MCF 10A (cell line): ENCODE measurements at regions not wholly inside any gene's neighbourhood (a gene's known extent, or its start where the extent isn't known, plus 50 kb on each side); places are given as distances from the start of the nearest gene placed in this dataset.

Experiments
- BruUV-seq: library from RNA; stranded (reverse); fragments of 400-500 nt; replicated peaks from 2 replicates; lab custom pipeline; 2021; lab: Mats Ljungman, UMichigan
- CTCF ChIA-PET: fragments of 300-600 bp; sonication (Branson Sonifier 250); formaldehyde crosslinking; extraction: SDS; loops from one replicate; lab custom pipeline; 2021; ENCODE audit warnings: antibody characterized with exemption, inconsistent platforms; lab: Yijun Ruan, JAX
- POLR2A ChIA-PET: fragments of 300-600, 350-650 bp; sonication (Branson Sonifier 250); formaldehyde crosslinking; extraction: SDS; loops from one replicate; lab custom pipeline; 2020; ENCODE audit warnings: antibody characterized with exemption, inconsistent platforms; lab: Yijun Ruan, JAX
- DNase-seq: peaks from one replicate; pipeline ENCODE4 v3.0.0-alpha.2; 2018; ENCODE audit not compliant: unreplicated experiment
- H3K27ac Mint-ChIP-seq: one replicate; pipeline ENCODE4 v1.8.0; 2022; ENCODE audit warnings: mild to moderate bottlenecking, low read depth, mixed read lengths; ENCODE audit not compliant: unreplicated experiment
- H3K27me3 Mint-ChIP-seq: one replicate; pipeline ENCODE4 v1.8.0; 2022; ENCODE audit warnings: mixed read lengths; ENCODE audit not compliant: insufficient read depth, unreplicated experiment
- H3K36me3 Mint-ChIP-seq: one replicate; pipeline ENCODE4 v1.8.0; 2022; ENCODE audit warnings: mild to moderate bottlenecking, moderate library complexity, mixed read lengths; ENCODE audit not compliant: insufficient read depth, unreplicated experiment
- H3K4me1 Mint-ChIP-seq: one replicate; pipeline ENCODE4 v1.8.0; 2022; ENCODE audit warnings: mixed read lengths; ENCODE audit not compliant: insufficient read depth, unreplicated experiment
- H3K4me3 Mint-ChIP-seq: one replicate; pipeline ENCODE4 v1.8.0; 2022; ENCODE audit warnings: mild to moderate bottlenecking, moderate library complexity, mixed read lengths; ENCODE audit not compliant: unreplicated experiment
- H3K9me3 Mint-ChIP-seq: one replicate; pipeline ENCODE4 v1.8.0; 2022; ENCODE audit warnings: mixed read lengths; ENCODE audit not compliant: unreplicated experiment
- CTCF ChIP-seq: fragments of 200-600 bp; IDR thresholded peaks from one replicate; pipeline ENCODE4 v1.8.0; 2022; ENCODE audit warnings: antibody characterized with exemption, mild to moderate bottlenecking; ENCODE audit not compliant: unreplicated experiment
- intact Hi-C: fragments of 100-400 bp; cut with micrococcal nuclease; formaldehyde crosslinking; loops from 2 replicates; pipeline ENCODE4 v1.14.1; 2022

- intact Hi-C loops: no loop called here
- Mint-ChIP-seq H3K4me1 (no peaks in the 10 kb centered on the region), H3K36me3 (no peaks in the 10 kb centered on the region), H3K4me3 (no peak overlapping the region), H3K27ac (no peak overlapping the region), H3K9me3 (no peaks in the 10 kb centered on the region), H3K27me3 (no peaks in the 10 kb centered on the region)
- no TSS peak for BruUV-seq
- ChIA-PET POLR2A (no interaction called here), CTCF (no interaction called here)
- DNase-seq: no peak
- no peak for TF ChIP-seq CTCF
Observed at GRCh38 chr3:4149296-4149695, 153.9 kb upstream of the SETMAR start.

- H3K4me1 Mint-ChIP-seq: no peaks in the 10 kb centered on the region
- no peaks in the 10 kb centered on the region for H3K27me3 Mint-ChIP-seq
- H3K27ac Mint-ChIP-seq: no peak overlapping the region
- no peaks in the 10 kb centered on the region for H3K9me3 Mint-ChIP-seq
- no peak for TF ChIP-seq CTCF
- POLR2A ChIA-PET: no interaction called here
- no peaks in the 10 kb centered on the region for H3K36me3 Mint-ChIP-seq
- BruUV-seq: no TSS peak
- intact Hi-C loops: no loop called here
- no peak overlapping the region for H3K4me3 Mint-ChIP-seq
- DNase-seq: no peak
- CTCF ChIA-PET: interaction anchor here (0.6 kb wide), 1 partner anchor 26 kb away, joined by 3 read pairs; no protein-coding TSS in a partner anchor
Observed at GRCh38 chr3:4150816-4151215, 152.4 kb upstream of the SETMAR start.

GRCh38 chr3:4151859-4152258, 151.3 kb upstream of the SETMAR start:
- intact Hi-C loops: no loop called here
- CTCF ChIA-PET: interaction anchor here (0.8 kb wide), 1 partner anchor 950 kb away, joined by 3 read pairs; no protein-coding TSS in a partner anchor
- no peaks in the 10 kb centered on the region for H3K9me3 Mint-ChIP-seq
- H3K27me3 Mint-ChIP-seq: no peaks in the 10 kb centered on the region
- H3K27ac Mint-ChIP-seq: no peak overlapping the region
- DNase-seq: no peak
- H3K4me3 Mint-ChIP-seq: no peak overlapping the region
- H3K4me1 Mint-ChIP-seq: no peaks in the 10 kb centered on the region
- TF ChIP-seq CTCF: no peak
- POLR2A ChIA-PET: no interaction called here
- BruUV-seq: no TSS peak
- H3K36me3 Mint-ChIP-seq: no peaks in the 10 kb centered on the region

- ChIA-PET CTCF (interaction anchor here (0.6 to 1.2 kb wide), 3 partner anchors 38 to 953 kb away, joined by 3 to 4 read pairs (median 3); no protein-coding TSS in a partner anchor), POLR2A (no interaction called here)
- DNase-seq: no peak
- Mint-ChIP-seq H3K9me3 (no peaks in the 10 kb centered on the region), H3K4me1 (no peaks in the 10 kb centered on the region), H3K4me3 (no peak overlapping the region), H3K36me3 (no peaks in the 10 kb centered on the region), H3K27me3 (no peaks in the 10 kb centered on the region), H3K27ac (no peak overlapping the region)
- no TSS peak for BruUV-seq
- intact Hi-C loops: no loop called here
- no peak for TF ChIP-seq CTCF
Observed at GRCh38 chr3:4153771-4154170, 149.4 kb upstream of the SETMAR start.
